ENCODE measurements at regions not wholly inside any gene's neighbourhood (a gene's known extent, or its start where the extent isn't known, plus 50 kb on each side); places are given as distances from the start of the nearest gene placed in this dataset.

DNA sequence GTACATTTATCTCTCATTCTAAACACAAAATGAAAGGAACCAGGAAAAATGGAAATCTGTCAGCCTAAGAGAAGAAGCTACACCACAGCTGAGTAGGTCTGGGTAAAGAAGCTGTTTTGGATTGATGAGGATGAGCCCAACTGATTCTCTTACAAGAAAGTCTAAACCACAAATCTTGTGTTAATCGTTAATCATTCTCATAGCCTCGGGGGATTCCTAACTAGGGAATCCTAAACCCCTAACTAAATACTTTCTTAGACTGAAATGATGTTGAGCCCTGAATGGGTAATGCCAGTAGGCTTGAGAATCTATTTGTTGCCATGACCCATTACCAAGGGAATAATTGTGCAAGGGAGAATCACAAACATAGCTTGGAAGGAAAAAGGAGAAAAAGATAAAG is 327.5 kb upstream of the SPRY2 start:
- Histone ChIP-seq H4K8ac (ENCODE audit: low read depth in 2 of 2, low read length in 2 of 2) (no peak overlapping the region), H2BK5ac (ENCODE audit: low read depth, low read length, poor library complexity, severe bottlenecking) (no peak overlapping the region), H2BK15ac (ENCODE audit: low read depth, low read length) (no peak overlapping the region), H3K23ac (ENCODE audit: low read depth, low read length) (no peak overlapping the region), H3K4me1 (ENCODE audit: control insufficient read depth, insufficient read depth, low read length) (no peaks in the 10 kb centered on the region), H3K27ac (ENCODE audit: insufficient read depth, low read length) (no peak overlapping the region), H3K9me3 (ENCODE audit: control insufficient read depth, insufficient read depth, low read length) (peaks cover 4% of the 10 kb centered on the region; the same call in 1 of the 2 replicates), H3K18ac (ENCODE audit: low read depth, low read length) (no peak overlapping the region), H3K36me3 (ENCODE audit: control insufficient read depth, insufficient read depth, low read length) (no peaks in the 10 kb centered on the region), H2AK9ac (replicated peaks; ENCODE audit: low read depth, low read length, poor library complexity) (no peak overlapping the region), H4K5ac (ENCODE audit: low read depth, low read length) (no peak overlapping the region), H3K4me2 (ENCODE audit: low read depth, low read length) (no peak overlapping the region), H3K79me1 (ENCODE audit: low read depth in 1 of 2, low read length in 2 of 2) (no peaks in the 10 kb centered on the region), H2BK120ac (ENCODE audit: low read depth, low read length) (no peak overlapping the region), H2BK20ac (ENCODE audit: low read depth, low read length) (no peak overlapping the region), H2AFZ (replicated peaks; ENCODE audit: low read length, poor library complexity) (no peak overlapping the region), H3K14ac (replicated peaks; ENCODE audit: low read depth, low read length) (no peak overlapping the region), H2AK5ac (ENCODE audit: low read depth, low read length) (no peak overlapping the region), H3K9ac (ENCODE audit: low read depth, low read length) (no peak overlapping the region), H3K56ac (ENCODE audit: extremely low read depth, insufficient read depth, low read length) (no peak overlapping the region), H3K27me3 (ENCODE audit: control insufficient read depth, insufficient read depth, low read length) (no peaks in the 10 kb centered on the region), H4K91ac (ENCODE audit: insufficient read depth, low read depth, low read length) (no peak overlapping the region), H3K9me1 (ENCODE audit: insufficient read depth, low read length) (no peaks in the 10 kb centered on the region), H4K20me1 (ENCODE audit: insufficient read depth, low read length) (no peaks in the 10 kb centered on the region), H3K4ac (ENCODE audit: low read depth, low read length) (no peak overlapping the region), H3K4me3 (ENCODE audit: insufficient read depth, low read depth, low read length) (no peak overlapping the region)
- CTCF ChIA-PET: no interaction called here
- WGBS, 2 experiments (ENCODE audit: extremely low coverage in 2 of 2, insufficient read length in 1 of 2): no CpG with 5 or more reads among the region's 2 CpGs
- intact Hi-C loops (cut with micrococcal nuclease): no loop called here
- BruUV-seq (replicated peaks): no TSS peak
- dilution Hi-C loops (cut with HindIII; ENCODE audit: low sequenced_read_pairs, unreplicated experiment): no loop called here
- no peak for DNase-seq
- POLR2A ChIA-PET (ENCODE audit: unreplicated experiment): no interaction called here
- no peak for ATAC-seq (ENCODE audit: low read depth)
- in situ Hi-C loops (cut with MboI; ENCODE audit: low sequenced_read_pairs): no loop called here
- TF ChIP-seq MAFK (IDR thresholded peaks at IDR 0.05; ENCODE audit: low read depth, low read length): no peak
- no peak for TF ChIP-seq NFE2L2 (IDR thresholded peaks at IDR 0.05; ENCODE audit: low read depth, low read length)
- TF ChIP-seq ELK1 (IDR thresholded peaks at IDR 0.05; ENCODE audit: borderline replicate concordance, low read depth, low read length): no peak
- no peak for TF ChIP-seq FOS (IDR thresholded peaks at IDR 0.05; ENCODE audit: low read depth, low read length)
- TF ChIP-seq RAD21 (IDR thresholded peaks at IDR 0.05; ENCODE audit: low read length): no peak
- no peak for TF ChIP-seq RFX5 (IDR thresholded peaks at IDR 0.05; ENCODE audit: low read depth, low read length)
- TF ChIP-seq RCOR1 (IDR thresholded peaks at IDR 0.05; ENCODE audit: insufficient replicate concordance, low read length): no peak
- no peak for TF ChIP-seq POLR2A (IDR thresholded peaks at IDR 0.05; ENCODE audit: low read depth, low read length)
- TF ChIP-seq, protein P1, sequence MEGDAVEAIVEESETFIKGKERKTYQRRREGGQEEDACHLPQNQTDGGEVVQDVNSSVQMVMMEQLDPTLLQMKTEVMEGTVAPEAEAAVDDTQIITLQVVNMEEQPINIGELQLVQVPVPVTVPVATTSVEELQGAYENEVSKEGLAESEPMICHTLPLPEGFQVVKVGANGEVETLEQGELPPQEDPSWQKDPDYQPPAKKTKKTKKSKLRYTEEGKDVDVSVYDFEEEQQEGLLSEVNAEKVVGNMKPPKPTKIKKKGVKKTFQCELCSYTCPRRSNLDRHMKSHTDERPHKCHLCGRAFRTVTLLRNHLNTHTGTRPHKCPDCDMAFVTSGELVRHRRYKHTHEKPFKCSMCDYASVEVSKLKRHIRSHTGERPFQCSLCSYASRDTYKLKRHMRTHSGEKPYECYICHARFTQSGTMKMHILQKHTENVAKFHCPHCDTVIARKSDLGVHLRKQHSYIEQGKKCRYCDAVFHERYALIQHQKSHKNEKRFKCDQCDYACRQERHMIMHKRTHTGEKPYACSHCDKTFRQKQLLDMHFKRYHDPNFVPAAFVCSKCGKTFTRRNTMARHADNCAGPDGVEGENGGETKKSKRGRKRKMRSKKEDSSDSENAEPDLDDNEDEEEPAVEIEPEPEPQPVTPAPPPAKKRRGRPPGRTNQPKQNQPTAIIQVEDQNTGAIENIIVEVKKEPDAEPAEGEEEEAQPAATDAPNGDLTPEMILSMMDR (conservative IDR thresholded peaks at IDR 0.05; ENCODE audit: low read depth, low read length): no peak
- TF ChIP-seq SMC3 (IDR thresholded peaks at IDR 0.05; ENCODE audit: low read depth, low read length): no peak
- no peak for TF ChIP-seq MXI1 (IDR thresholded peaks at IDR 0.05; ENCODE audit: borderline replicate concordance, low read depth, low read length)
- TF ChIP-seq MAZ (IDR thresholded peaks at IDR 0.05; ENCODE audit: borderline replicate concordance, low read depth, low read length): no peak
- TF ChIP-seq BHLHE40 (IDR thresholded peaks at IDR 0.05; ENCODE audit: low read depth, low read length): no peak
- TF ChIP-seq CEBPB (IDR thresholded peaks at IDR 0.05; ENCODE audit: low read depth, low read length): no peak
- TF ChIP-seq USF2 (IDR thresholded peaks at IDR 0.05; ENCODE audit: low read depth, low read length): no peak
- no peak for TF ChIP-seq CHD1 (IDR thresholded peaks at IDR 0.05; ENCODE audit: low read depth, low read length)

Data from IMR-90 (cell line).